GM21515 (cell line): ENCODE measurements at regions not wholly inside any gene's neighbourhood (a gene's known extent, or its start where the extent isn't known, plus 50 kb on each side); places are given as distances from the start of the nearest gene placed in this dataset.
"Not testable (repeated sequence)": the region's sequence is repeated elsewhere in the genome, so short reads cannot be mapped to it uniquely, and the experiment has no call there.

Source experiments
- ATAC-seq: cut with Tn5 transposase; IDR thresholded peaks from one replicate; pipeline ENCODE4 v1.9.1; 2021; ENCODE audit not compliant: unreplicated experiment

DNA sequence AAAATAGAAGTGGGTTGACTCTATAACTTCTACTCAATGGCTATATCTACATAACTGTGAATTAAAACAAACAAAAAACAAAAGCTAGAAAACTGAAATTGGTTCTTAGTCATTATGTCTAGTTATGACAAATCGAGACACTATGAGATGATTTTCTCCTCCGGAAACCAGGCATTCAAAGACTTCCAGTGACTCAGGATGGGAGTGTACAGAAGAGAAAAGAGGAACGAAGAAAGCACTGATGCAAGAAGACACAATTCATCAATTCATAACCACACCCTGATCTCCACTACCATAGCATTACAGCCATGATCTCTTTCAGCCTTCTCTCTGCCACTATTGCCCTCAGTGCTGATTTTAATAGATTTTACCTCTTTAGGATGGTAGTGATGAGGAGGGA, 253.6 kb downstream of the CBLL2 start:
- ATAC-seq = peak; percentile 99

DNA sequence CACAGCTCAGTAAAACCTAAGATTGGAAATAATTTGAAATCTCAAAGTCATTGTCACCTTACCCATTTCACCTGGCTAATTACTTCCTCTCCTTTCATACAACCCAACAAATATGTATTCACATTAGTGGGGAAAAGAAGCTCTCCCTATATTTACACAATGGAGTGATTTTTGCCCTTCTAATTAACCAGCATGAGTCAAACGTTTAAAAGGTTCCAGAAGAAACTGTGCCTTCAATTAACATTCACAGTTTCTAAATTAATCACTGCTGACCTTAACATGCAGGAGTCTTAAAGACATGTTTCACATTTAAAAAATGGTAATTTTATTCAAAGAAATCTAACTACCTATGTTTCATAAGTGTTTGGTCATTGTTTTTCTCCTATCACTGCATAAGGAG, 254.6 kb downstream of the CBLL2 start:
- no peak for ATAC-seq

GRCh38 chrX:22533898-22534297, 261.2 kb downstream of the CBLL2 start:
- no peak for ATAC-seq

DNA sequence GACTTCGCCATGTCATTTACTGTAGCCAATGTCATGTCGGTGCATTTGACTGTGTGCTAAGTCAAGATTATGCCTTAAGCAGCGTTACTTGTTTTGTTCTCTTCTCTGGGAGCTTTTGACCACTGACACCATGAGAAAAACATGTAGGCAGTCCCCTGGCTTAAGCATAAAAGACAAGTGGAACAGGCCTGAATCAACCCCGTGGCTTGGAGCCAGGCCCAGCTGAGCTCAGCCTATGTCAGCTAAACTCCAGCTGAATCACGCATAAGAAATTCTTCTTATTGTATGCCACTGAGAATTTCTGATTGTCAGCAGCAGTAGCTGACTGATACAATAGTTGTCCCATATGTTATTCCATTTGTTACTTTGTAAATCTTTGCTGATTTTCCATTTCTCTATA, 261.9 kb downstream of the CBLL2 start:
- no peak for ATAC-seq

DNA sequence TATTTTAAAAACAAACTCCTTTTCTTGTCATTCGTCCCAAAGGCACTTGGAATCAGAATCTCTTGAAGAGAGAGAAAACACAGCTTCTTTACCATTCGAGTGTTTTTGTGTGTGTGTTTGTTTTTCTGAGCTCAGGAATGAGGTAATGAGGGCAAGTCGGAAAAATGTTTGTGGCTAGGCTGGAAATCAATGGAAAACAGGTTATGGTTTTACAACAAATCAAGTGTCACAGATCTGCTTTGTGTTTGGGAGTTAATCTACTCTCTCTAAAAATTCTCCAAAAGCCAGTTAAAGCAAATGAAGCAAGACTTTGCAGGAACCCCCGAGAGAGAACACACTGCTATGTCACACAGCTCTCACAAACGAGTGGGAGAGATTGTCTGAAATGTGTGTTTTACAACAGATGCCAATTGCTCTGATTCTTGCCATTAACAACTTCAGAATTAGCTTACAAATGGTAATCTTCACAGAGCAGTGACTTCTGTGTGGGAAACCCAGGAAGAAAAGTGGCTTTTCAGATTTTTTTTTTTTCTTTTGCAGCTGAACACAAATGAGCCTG, 264.1 kb downstream of the CBLL2 start:
- no peak for ATAC-seq

GRCh38 chrX:22538580-22538979, 265.9 kb downstream of the CBLL2 start:
- no peak for ATAC-seq

- no peak for ATAC-seq
Measured at GRCh38 chrX:22541926-22542325, 269.2 kb downstream of the CBLL2 start.

- ATAC-seq = no peak
Measured at GRCh38 chrX:22542641-22543040, 269.9 kb downstream of the CBLL2 start.

GRCh38 chrX:22559506-22559905, 286.8 kb downstream of the CBLL2 start:
- ATAC-seq = no peak

- no peak for ATAC-seq
Measured at GRCh38 chrX:22575161-22575845, 302.6 kb downstream of the CBLL2 start.

DNA sequence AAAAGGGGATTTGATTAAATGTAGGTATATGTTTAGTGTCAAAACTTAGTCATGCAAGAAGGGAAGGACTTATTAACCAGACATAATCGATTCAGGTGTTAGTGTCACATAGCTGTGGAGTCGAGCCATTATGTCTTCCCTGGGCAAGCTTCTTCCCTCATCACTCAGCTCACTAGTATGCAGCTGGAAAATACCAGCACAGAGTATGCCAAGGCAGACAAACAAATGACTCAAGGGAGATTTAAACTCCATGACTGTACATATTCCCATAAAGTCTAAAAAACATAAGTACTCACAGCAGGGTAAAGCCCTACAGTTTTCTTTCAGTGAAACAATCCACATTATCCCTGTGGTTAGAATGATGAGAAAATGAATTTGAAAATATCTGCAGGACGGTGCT, 304.5 kb downstream of the CBLL2 start:
- no peak for ATAC-seq

- peak; percentile 64 for ATAC-seq
Measured at GRCh38 chrX:22585831-22586230, 313.1 kb downstream of the CBLL2 start.

DNA sequence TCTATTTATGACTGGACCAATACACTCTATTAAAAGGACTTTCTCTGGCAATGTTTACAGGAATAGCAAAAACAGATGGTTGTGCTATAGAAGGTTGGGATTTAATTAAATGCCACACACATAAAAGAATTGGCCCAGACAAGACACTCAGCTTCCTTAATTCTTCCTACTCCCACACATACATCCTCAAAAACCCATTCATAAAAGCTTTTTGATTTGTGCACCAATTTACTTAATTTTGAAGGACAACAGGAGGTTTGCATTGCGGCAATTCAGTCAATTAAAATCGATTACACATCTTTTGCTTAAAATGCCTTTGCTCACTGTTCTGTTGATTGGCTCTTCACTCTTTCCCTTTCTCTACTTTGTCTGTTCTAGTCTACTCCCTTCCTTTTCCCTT, 317.1 kb downstream of the CBLL2 start:
- no peak for ATAC-seq

DNA sequence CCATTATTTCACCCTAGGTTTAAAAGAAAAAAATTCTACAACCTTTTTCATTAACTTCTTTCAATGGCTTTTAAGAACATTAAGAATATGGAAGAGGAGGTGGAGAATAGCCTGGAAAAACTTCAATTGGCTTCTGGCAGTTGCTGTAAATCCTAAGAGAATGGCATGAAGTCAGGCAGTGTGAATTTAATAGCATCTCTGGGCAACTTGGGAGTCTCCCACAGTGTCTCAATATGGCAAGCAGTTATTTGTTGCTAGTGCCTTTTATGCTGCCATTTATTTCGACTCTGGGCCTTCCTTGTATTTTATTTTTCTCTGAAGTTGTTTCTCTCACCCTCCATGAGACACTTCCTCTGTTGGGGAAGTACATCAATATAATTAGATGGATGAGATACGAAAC, 322.1 kb downstream of the CBLL2 start:
- no peak for ATAC-seq

DNA sequence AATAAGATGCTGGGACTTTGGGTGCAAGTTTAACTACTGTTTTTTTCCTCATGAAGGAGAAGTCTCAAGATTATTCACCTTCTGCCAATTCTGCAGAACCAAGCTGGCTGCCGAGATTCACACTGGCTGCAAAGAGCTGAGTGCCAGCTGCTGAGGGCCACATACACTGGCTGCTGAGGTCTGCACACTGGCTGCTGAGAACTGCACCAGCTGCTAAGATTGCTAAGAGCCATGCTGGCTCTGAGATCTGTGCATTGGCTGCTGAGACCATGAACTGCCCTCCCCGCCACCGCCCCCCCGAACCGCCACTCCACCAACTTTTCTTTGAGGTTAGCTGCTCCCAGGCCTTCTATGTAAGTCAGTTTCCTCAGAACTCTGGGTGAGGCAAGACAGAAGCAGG, 330.3 kb downstream of the CBLL2 start:
- no peak for ATAC-seq

DNA sequence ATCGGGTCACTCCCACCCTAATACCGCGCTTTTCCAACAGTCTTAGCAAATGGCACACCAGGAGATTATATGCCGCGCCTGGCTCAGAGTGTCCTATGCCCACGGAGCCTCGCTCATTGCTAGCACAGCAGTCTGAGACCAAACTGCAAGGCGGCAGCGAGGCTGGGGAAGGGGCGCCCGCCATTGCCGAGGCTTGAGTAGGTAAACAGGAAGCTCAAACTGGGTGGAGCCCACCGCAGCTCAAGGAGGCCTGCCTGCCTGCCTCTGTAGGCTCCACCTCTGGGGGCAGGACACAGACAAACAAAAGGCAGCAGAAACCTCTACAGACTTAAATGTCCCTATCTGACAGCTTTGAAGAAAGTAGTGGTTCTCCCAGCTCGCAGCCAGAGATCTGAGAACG, 336.7 kb downstream of the CBLL2 start:
- ATAC-seq = not testable (repeated sequence)

DNA sequence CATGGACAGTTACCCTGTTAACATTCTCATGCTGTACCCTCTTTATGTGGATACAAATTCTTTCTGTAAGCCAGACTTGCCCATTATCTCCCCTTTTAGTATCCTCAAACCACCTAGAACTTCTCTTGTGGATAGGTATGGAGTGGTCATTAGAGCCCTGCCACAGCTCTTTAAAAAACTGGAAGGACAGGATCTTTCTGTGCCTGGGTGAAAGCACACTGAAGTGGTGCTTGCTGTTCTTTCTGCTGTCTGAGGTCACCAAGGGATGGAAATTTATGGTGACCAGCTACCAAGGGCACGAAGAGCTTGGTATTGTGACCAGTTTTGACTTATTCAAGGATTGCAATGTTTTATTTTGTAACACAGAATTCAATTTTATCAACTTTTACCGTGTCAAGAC, 344.2 kb downstream of the CBLL2 start:
- ATAC-seq = no peak

GRCh38 chrX:22627576-22627975, 354.9 kb downstream of the CBLL2 start:
- ATAC-seq = no peak

DNA sequence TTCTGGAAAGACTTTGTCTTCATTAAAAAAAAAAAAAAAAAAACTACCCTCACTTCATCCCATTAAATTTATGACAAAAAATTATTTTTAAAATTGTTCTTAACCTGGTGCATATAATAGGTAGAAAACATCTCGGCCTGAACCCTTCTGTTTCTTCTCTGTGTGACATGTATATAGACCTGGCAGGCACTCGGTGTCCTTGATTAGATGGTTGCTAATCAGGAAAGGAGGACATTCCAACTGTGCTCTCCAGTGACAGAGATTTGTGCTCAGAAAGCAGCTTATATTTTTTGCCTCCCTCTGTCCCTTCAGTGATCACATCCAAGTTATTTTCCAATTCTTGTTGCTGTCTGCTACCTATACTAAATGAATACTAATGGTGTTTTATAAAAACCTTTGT, 355.6 kb downstream of the CBLL2 start:
- no peak for ATAC-seq

- no peak for ATAC-seq
Measured at GRCh38 chrX:22629105-22629725, 356.5 kb downstream of the CBLL2 start.

DNA sequence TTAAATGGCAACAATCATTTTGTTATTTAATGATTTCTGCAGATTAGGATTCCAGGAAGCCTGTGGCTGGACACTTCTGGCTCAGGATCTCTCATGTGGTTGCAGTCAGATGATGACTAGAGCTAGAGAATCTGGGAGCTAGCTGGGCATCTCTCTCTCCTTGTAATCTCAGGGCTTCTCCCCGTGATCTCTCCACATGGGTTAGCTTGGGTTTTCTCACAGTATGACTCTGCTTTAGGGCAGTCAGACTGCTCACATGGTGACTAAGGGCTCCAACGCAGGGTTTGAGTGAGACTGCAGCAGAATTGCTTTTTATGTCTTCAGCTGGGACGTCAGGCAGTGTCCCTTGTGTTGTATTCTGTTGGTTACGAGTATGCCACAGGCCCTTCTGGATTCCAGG, 361.4 kb downstream of the CBLL2 start:
- no peak for ATAC-seq

GRCh38 chrX:22634751-22635150, 362.0 kb downstream of the CBLL2 start:
- no peak for ATAC-seq

DNA sequence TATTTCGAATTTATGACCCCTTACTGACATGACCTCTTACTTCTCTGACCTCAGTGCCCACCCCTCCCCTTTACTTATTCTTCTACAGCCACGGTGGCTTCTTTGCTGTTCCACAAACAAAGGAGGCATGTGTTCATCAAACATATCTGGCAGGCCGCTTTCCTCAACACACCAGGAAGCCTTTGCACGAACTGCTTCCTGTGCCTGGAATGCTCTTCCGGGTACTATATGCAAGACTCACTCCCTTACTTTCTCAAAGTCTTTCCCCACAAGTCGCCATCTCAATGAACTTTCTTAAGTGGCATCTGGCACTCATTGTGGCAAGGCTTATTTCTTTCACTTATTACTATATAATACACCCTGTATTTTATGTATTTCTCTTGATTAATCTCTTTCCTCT, 351.5 kb upstream of the DDX53 start:
- ATAC-seq = no peak
